SK-N-SH (cell line): ENCODE measurements at regions not wholly inside any gene's neighbourhood (a gene's known extent, or its start where the extent isn't known, plus 50 kb on each side); places are given as distances from the start of the nearest gene placed in this dataset.

Source experiments
- CTCF ChIA-PET: fragments of 300-600, 350-600 bp; formaldehyde crosslinking; extraction: SDS; loops from one replicate; lab custom pipeline; 2021; lab: Yijun Ruan, JAX
- POLR2A ChIA-PET: fragments of 350-600 bp; sonication (Branson Sonifier 250); formaldehyde crosslinking; extraction: SDS; loops from one replicate; lab custom pipeline; 2020; ENCODE audit warnings: antibody characterized with exemption, inconsistent platforms; lab: Yijun Ruan, JAX
- DNase-seq: peaks from one replicate; pipeline ENCODE4 v3.0.0; 2012
- H2AFZ ChIP-seq: fragments of 200-600 bp; sonication (generic); 2 replicates; pipeline ENCODE4 v1.8.1; 2016; ENCODE audit warnings: antibody characterized with exemption, mild to moderate bottlenecking, low read depth
- H3F3A ChIP-seq: fragments of 200-600 bp; sonication (generic); replicated peaks from 2 replicates; pipeline ENCODE3; 2016; ENCODE audit warnings: antibody characterized with exemption, mild to moderate bottlenecking; ENCODE audit not compliant: insufficient read depth
- H3K27ac ChIP-seq, 2 experiments: fragments of 200-500 bp in 1 of 2; fragments of 200-600 bp in 1 of 2; sonication (Bioruptor generic) in 1 of 2; sonication (generic), shearing (Covaris generic) in 1 of 2; 2 replicates each; pipeline versions ENCODE4 v1.5.1 to v1.6.1; 2014 to 2016; ENCODE audit warnings: low read depth in 2 of 2, inconsistent platforms in 1 of 2, low read length in 1 of 2, mild to moderate bottlenecking in 1 of 2, mixed read lengths in 1 of 2
- H3K27me3 ChIP-seq: fragments of 200-600 bp; sonication (generic), shearing (Covaris generic); 2 replicates; pipeline ENCODE4 v1.6.1; 2016; ENCODE audit warnings: mixed run types; ENCODE audit not compliant: insufficient read depth
- H3K36me3 ChIP-seq, 2 experiments: fragments of 200-500 bp in 1 of 2; fragments of 200-600 bp in 1 of 2; sonication (Bioruptor generic) in 1 of 2; sonication (generic) in 1 of 2; replicated peaks in 1 of 2; 2 replicates each; pipeline versions ENCODE3 to v1.5.1; 2014 to 2016; ENCODE audit warnings: low read length in 1 of 2, mild to moderate bottlenecking in 1 of 2; ENCODE audit not compliant: insufficient read depth in 2 of 2, control insufficient read depth in 1 of 2
- H3K4me1 ChIP-seq, 2 experiments: fragments of 200-500 bp in 1 of 2; fragments of 200-600 bp in 1 of 2; sonication (Bioruptor generic) in 1 of 2; sonication (generic), shearing (Covaris generic) in 1 of 2; 2 replicates each; pipeline versions ENCODE4 v1.5.1 to v1.6.1; 2014 to 2016; ENCODE audit warnings: low read depth in 1 of 2, low read length in 1 of 2, mixed run types in 1 of 2; ENCODE audit not compliant: insufficient read depth in 2 of 2, control insufficient read depth in 1 of 2
- H3K4me2 ChIP-seq: fragments of 200-600 bp; sonication (generic), shearing (Covaris generic); 2 replicates; pipeline ENCODE4 v1.6.1; 2017; ENCODE audit warnings: mixed run types
- H3K4me3 ChIP-seq, 2 experiments: fragments of 200-500 bp in 1 of 2; fragments of 200-600 bp in 1 of 2; sonication (Bioruptor generic) in 1 of 2; sonication (generic), shearing (Covaris generic) in 1 of 2; 2 replicates each; pipeline versions ENCODE4 v1.5.1 to v1.8.1; 2014 to 2016; ENCODE audit warnings: low read depth in 2 of 2, inconsistent platforms in 1 of 2, low read length in 1 of 2, mild to moderate bottlenecking in 1 of 2, mixed read lengths in 1 of 2, moderate library complexity in 1 of 2
- H3K79me2 ChIP-seq: fragments of 200-600 bp; sonication (generic); 2 replicates; pipeline ENCODE4 v1.8.1; 2017; ENCODE audit warnings: mild to moderate bottlenecking; ENCODE audit not compliant: insufficient read depth
- H3K9ac ChIP-seq: fragments of 200-600 bp; sonication (generic); 2 replicates; pipeline ENCODE4 v1.6.1; 2017; ENCODE audit warnings: mixed run types
- H3K9me2 ChIP-seq: fragments of 200-600 bp; sonication (generic); 2 replicates; pipeline ENCODE4 v1.6.1; 2017; ENCODE audit warnings: mixed run types
- H3K9me3 ChIP-seq: fragments of 200-600 bp; sonication (generic); 2 replicates; pipeline ENCODE4 v1.6.1; 2017; ENCODE audit warnings: mixed run types, mild to moderate bottlenecking, moderate library complexity
- H4K20me1 ChIP-seq: fragments of 200-600 bp; sonication (generic); 2 replicates; pipeline ENCODE4 v1.6.1; 2017; ENCODE audit warnings: mild to moderate bottlenecking, mixed run types; ENCODE audit not compliant: insufficient read depth
- CTCF ChIP-seq: fragments of 200-600 bp; sonication (generic); IDR thresholded peaks from 2 replicates; pipeline ENCODE4 v1.6.1; 2017; ENCODE audit warnings: antibody characterized with exemption, mild to moderate bottlenecking, moderate library complexity
- ELF1 ChIP-seq: IDR thresholded peaks from 2 replicates; pipeline ENCODE4 v1.4.0; 2012
- EP300 ChIP-seq, 2 experiments: IDR thresholded peaks; 2 replicates each; pipeline versions ENCODE4 v1.4.0 to v1.6.1; 2012; ENCODE audit warnings: borderline replicate concordance in 1 of 2, low read depth in 1 of 2, low read length in 1 of 2
- FOSL2 ChIP-seq: IDR thresholded peaks from 2 replicates; pipeline ENCODE4 v1.4.0; 2012; ENCODE audit warnings: low read depth, mild to moderate bottlenecking, moderate library complexity, borderline replicate concordance
- GABPA ChIP-seq: IDR thresholded peaks from 2 replicates; pipeline ENCODE4 v1.4.0; 2012; ENCODE audit warnings: low read depth, mild to moderate bottlenecking
- GATA2 ChIP-seq: sonication (generic); formaldehyde crosslinking; IDR thresholded peaks from 2 replicates; pipeline ENCODE4 v1.5.0; 2020; ENCODE audit warnings: mild to moderate bottlenecking, missing genetic modification reagents
- MAX ChIP-seq: IDR thresholded peaks from 2 replicates; pipeline ENCODE4 v1.4.0; 2012; ENCODE audit warnings: low read depth
- MEF2A ChIP-seq: IDR thresholded peaks from 2 replicates; pipeline ENCODE4 v1.4.0; 2012; ENCODE audit warnings: low read depth, borderline replicate concordance
- NFIC ChIP-seq: IDR thresholded peaks from 2 replicates; pipeline ENCODE4 v1.4.0; 2012; ENCODE audit warnings: borderline replicate concordance
- NRF1 ChIP-seq: IDR thresholded peaks from 2 replicates; pipeline ENCODE4 v1.6.1; 2012; ENCODE audit warnings: low read depth, mild to moderate bottlenecking, low read length
- RAD21 ChIP-seq: IDR thresholded peaks from 2 replicates; pipeline ENCODE4 v1.6.1; 2012; ENCODE audit warnings: mild to moderate bottlenecking, low read length
- RCOR1 ChIP-seq: fragments of 150-350 bp; IDR thresholded peaks from 2 replicates; pipeline ENCODE4 v1.6.1; 2017; ENCODE audit warnings: antibody characterized with exemption, low read length
- RFX5 ChIP-seq: IDR thresholded peaks from 2 replicates; pipeline ENCODE4 v1.6.1; 2012; ENCODE audit warnings: mild to moderate bottlenecking, improper control_type of control experiment, low read length
- SIN3A ChIP-seq: IDR thresholded peaks from 2 replicates; pipeline ENCODE4 v1.6.1; 2012; ENCODE audit warnings: low read depth, mild to moderate bottlenecking, low read length, moderate library complexity, borderline replicate concordance
- TEAD4 ChIP-seq: IDR thresholded peaks from 2 replicates; pipeline ENCODE4 v1.4.0; 2012; ENCODE audit warnings: mild to moderate bottlenecking, borderline replicate concordance; ENCODE audit not compliant: insufficient read depth
- USF1 ChIP-seq: IDR thresholded peaks from 2 replicates; pipeline ENCODE4 v1.4.0; 2012; ENCODE audit warnings: low read depth, borderline replicate concordance
- YY1 ChIP-seq: IDR thresholded peaks from 2 replicates; pipeline ENCODE4 v1.4.0; 2012; ENCODE audit warnings: low read depth, mild to moderate bottlenecking
- ZBTB33 ChIP-seq: IDR thresholded peaks from 2 replicates; pipeline ENCODE4 v1.4.0; 2012; ENCODE audit warnings: low read depth, borderline replicate concordance
- WGBS: methylation state at CpG from one replicate; pipeline ENCODE4 v1.1.6; 2017; ENCODE audit warnings: low lambda C conversion rate; 5-methylcytosine and 5-hydroxymethylcytosine counted together

GRCh38 chr2:67938053-67938452 is 124.8 kb downstream of the C1D start:
- Histone ChIP-seq H3K27ac (no peak overlapping the region), H4K20me1 (no peaks in the 10 kb centered on the region), H3K9ac (no peak overlapping the region), H3K4me3 (no peak overlapping the region), H3K79me2 (no peaks in the 10 kb centered on the region), H3K27me3 (no peaks in the 10 kb centered on the region), H3K4me1 (no peaks in the 10 kb centered on the region), H2AFZ (no peak overlapping the region), H3F3A (no peaks in the 10 kb centered on the region), H3K4me2 (no peak overlapping the region), H3K9me3 (0 out of 2 replicates have a peak, but pooled peaks cover 7% of the 10 kb centered on the region), H3K9me2 (no peaks in the 10 kb centered on the region), H3K36me3 (no peaks in the 10 kb centered on the region)
- ChIA-PET CTCF (interaction anchor here (1.2 kb wide), 1 partner anchor 11 kb away, joined by 3 read pairs; no protein-coding TSS in a partner anchor), POLR2A (no interaction called here)
- no peak for TF ChIP-seq TEAD4
- no peak for TF ChIP-seq GABPA
- TF ChIP-seq EP300 (IDR thresholded peaks at IDR 0.05; ENCODE audit: borderline replicate concordance in 1 of 2, low read depth in 1 of 2, low read length in 1 of 2): no peak
- TF ChIP-seq NRF1: no peak
- no peak for TF ChIP-seq MAX
- TF ChIP-seq MEF2A: no peak
- TF ChIP-seq RFX5: no peak
- no peak for TF ChIP-seq GATA2
- TF ChIP-seq ZBTB33: no peak
- no peak for TF ChIP-seq FOSL2
- no peak for TF ChIP-seq RCOR1
- TF ChIP-seq YY1: no peak
- TF ChIP-seq NFIC: no peak
- TF ChIP-seq CTCF: no peak
- DNase-seq: no peak
- WGBS: 60% methylated on average over 2 of the region's 2 CpGs

- TF ChIP-seq USF1 (no peak), MEF2A (no peak), ELF1 (no peak), SIN3A (no peak), RAD21 (no peak)
- no peak for DNase-seq
- no peak overlapping the region for H3K4me3 ChIP-seq
- H4K20me1 ChIP-seq: no peaks in the 10 kb centered on the region
- no peaks in the 10 kb centered on the region for H3F3A ChIP-seq
- POLR2A ChIA-PET: no interaction called here
- H3K27ac ChIP-seq: no peak overlapping the region
- 84% methylated on average over 4 of the region's 4 CpGs for WGBS
- no peak overlapping the region for H2AFZ ChIP-seq
- CTCF ChIA-PET: interaction anchor here (0.9 kb wide), 1 partner anchor 10 kb away, joined by 3 read pairs; no protein-coding TSS in a partner anchor
- no peaks in the 10 kb centered on the region for H3K36me3 ChIP-seq
- no peaks in the 10 kb centered on the region for H3K79me2 ChIP-seq
- 0 out of 2 replicates have a peak, but pooled peaks cover 12% of the 10 kb centered on the region for H3K9me3 ChIP-seq
- H3K9ac ChIP-seq: no peak overlapping the region
- no peaks in the 10 kb centered on the region for H3K27me3 ChIP-seq
- no peaks in the 10 kb centered on the region for H3K9me2 ChIP-seq
- H3K4me2 ChIP-seq: no peak overlapping the region
- H3K4me1 ChIP-seq: peaks cover 0 to 2% of the 10 kb centered on the region in 2 experiments; a peak in 2 of 4 replicates
Observed at GRCh38 chr2:67945056-67945455, 117.7 kb downstream of the C1D start.
